Fibroblast of the aortic adventitia (primary cell): ENCODE measurements at regions not wholly inside any gene's neighbourhood (a gene's known extent, or its start where the extent isn't known, plus 50 kb on each side); places are given as distances from the start of the nearest gene placed in this dataset.

Experiments used
- DNase-seq: peaks from one replicate; pipeline ENCODE4 v3.0.0-alpha.2; 2010; ENCODE audit warnings: low read depth
- H3K4me3 ChIP-seq: 2 replicates; pipeline ENCODE4 v1.5.1; 2011; ENCODE audit warnings: low read depth, mild to moderate bottlenecking, control low read depth, low read length, moderate library complexity
- TF ChIP-seq, protein P1 (sequence below): IDR thresholded peaks from 2 replicates; pipeline ENCODE4 v1.5.1; 2011; ENCODE audit warnings: mild to moderate bottlenecking, low read length, control low read depth, inconsistent platforms; ENCODE audit not compliant: insufficient read depth

DNA sequence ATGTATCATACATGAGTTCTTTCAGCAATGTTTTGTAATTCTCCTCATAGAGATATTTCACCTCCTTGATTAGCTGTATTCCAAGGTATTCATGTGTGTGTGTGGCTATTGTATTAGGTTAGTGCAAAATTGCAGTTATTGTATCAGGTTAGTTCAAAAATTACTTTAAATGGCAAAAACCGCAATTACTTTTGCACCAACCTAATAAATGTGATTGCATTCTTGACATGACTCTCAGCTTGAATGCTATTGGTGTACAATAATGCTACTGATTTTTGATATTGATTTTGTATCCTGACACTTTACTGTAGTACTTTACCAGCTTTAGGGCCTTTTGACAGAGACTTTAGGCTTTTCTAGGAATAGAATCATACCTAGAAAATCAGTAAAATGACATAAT is 297.4 kb downstream of the ZWINT start:
- TF ChIP-seq, protein P1, sequence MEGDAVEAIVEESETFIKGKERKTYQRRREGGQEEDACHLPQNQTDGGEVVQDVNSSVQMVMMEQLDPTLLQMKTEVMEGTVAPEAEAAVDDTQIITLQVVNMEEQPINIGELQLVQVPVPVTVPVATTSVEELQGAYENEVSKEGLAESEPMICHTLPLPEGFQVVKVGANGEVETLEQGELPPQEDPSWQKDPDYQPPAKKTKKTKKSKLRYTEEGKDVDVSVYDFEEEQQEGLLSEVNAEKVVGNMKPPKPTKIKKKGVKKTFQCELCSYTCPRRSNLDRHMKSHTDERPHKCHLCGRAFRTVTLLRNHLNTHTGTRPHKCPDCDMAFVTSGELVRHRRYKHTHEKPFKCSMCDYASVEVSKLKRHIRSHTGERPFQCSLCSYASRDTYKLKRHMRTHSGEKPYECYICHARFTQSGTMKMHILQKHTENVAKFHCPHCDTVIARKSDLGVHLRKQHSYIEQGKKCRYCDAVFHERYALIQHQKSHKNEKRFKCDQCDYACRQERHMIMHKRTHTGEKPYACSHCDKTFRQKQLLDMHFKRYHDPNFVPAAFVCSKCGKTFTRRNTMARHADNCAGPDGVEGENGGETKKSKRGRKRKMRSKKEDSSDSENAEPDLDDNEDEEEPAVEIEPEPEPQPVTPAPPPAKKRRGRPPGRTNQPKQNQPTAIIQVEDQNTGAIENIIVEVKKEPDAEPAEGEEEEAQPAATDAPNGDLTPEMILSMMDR: no peak
- no peak for DNase-seq
- H3K4me3 ChIP-seq: no peak overlapping the region

DNA sequence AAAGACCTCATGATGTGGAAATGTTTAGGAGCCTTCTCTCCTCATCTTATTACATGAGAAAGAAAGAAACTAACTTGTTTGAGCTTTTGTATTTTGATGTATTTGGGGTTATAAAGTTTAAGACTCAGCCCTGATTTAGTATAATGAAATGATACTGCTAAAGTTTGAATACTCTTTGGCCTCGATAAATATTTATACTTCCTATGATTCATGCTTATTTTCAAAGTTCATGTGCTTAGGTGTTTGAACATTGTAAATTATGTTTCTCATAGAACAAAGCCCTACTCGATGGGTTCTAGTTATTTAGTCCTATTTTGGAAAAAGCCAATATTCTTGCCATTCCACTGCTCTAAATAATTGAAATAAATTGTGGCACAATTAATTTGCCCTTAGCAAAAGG is 303.2 kb downstream of the ZWINT start:
- TF ChIP-seq, protein P1: no peak
- H3K4me3 ChIP-seq: no peak overlapping the region
- DNase-seq: no peak

DNA sequence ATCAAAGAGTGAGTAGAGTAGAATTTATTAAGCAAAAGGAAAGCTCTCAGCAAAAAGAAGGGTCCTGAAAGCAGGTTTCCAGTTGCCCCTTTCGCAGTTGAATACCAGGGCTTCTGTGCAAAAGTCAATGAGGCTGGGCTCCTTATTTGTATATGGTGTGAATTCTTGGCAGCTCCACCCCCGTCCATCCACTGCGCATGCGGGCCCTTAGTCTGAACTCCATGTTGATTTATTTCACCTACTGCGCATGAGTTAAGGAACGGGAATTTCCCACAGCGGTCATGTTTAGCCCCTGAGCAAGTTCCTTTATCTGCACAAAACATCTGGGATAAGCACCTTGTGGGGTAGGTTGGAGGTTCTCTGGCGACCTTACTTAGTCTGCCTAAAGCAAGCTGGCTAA is 325.6 kb downstream of the ZWINT start:
- TF ChIP-seq, protein P1: no peak
- DNase-seq: no peak
- no peak overlapping the region for H3K4me3 ChIP-seq

DNA sequence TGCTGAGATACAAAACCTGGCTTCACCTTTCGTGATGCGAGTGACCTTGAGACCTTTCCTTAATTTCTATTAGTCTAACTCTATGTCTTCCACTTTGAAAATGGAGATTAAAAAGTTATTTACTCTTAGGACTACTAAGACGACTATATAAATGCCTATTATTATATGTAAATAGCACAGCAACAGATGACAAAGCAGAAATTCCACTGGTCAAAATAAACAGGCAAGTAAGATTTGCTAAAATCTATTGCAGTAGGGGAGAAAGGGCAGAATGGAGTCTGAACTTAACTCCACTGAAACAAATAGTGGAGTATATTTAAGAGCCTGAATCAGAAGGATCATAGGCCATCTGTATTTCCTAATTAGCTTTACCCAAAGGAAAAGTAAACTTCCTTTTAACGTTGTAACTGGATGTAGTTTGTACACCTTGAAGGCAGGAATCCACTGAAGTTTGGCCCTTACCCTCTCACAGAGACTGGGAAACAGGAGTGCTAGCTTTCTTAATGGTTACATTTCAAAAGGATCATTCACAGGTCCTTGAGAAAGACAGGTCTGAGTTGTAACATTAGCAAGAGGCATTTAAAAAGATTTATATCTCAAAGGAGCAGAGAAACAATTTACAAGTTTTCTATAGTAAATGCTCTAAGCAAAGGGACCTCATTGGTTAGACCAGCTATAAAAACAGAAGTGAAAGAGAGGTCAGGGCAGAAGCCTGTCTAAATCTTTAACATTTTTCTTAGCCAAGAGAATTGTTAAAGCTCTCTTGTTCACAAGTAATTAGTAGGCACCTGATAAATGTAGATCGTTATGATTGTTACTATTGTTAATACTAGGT is 332.5 kb downstream of the ZWINT start:
- TF ChIP-seq, protein P1: no peak

DNA sequence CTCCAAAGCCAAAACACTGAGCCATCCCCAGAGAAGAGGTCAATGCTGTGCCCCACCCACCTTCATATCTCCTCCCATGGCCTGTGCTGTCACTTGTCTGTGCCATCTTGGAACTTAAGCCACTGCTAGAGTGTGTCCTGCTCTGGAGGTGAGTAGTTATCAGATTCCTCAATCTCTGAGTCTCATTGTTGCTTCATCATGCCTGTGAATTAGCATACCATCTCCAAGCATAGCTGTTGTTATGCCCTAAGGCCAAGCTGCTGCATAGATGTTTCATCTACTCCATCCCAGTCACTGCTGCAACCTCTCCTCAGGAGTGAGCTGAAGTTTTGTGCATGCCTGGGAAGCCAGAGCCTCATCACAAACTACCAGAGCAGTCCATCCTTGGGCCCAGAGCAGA is 349.0 kb downstream of the ZWINT start:
- H3K4me3 ChIP-seq: no peak overlapping the region
- TF ChIP-seq, protein P1: no peak
- DNase-seq: no peak

More for the DNA sequence above, 332.5 kb downstream of the ZWINT start:
- no peak for DNase-seq
- no peak overlapping the region for H3K4me3 ChIP-seq

DNA sequence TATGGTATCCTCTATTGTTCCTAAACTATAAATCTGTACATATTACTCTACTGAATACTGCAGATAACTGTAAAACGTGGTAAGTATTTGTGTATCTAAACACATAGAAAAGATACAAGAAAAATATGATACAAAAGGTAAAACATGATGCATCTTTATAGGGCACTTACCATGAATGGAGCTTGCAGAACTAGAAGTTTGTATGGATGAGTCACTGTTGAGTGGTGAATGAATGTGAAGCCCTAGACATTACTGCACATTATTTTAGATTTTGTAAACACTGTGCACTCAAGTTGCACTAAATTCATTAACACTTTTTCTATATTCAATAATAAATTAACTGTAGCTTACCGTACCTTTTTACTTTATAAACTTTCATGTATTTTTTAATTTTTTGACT is 357.5 kb downstream of the ZWINT start:
- no peak for DNase-seq
- TF ChIP-seq, protein P1: no peak
- H3K4me3 ChIP-seq: no peak overlapping the region
